NOMO-1 (cell line): ENCODE measurements at regions not wholly inside any gene's neighbourhood (a gene's known extent, or its start where the extent isn't known, plus 50 kb on each side); places are given as distances from the start of the nearest gene placed in this dataset.

Experiments
- DNase-seq, 2 experiments: peaks; one replicate each; lab custom pipeline; 2025; ENCODE audit not compliant: unreplicated experiment in 2 of 2; lab: John Stamatoyannopoulos, UW

DNA sequence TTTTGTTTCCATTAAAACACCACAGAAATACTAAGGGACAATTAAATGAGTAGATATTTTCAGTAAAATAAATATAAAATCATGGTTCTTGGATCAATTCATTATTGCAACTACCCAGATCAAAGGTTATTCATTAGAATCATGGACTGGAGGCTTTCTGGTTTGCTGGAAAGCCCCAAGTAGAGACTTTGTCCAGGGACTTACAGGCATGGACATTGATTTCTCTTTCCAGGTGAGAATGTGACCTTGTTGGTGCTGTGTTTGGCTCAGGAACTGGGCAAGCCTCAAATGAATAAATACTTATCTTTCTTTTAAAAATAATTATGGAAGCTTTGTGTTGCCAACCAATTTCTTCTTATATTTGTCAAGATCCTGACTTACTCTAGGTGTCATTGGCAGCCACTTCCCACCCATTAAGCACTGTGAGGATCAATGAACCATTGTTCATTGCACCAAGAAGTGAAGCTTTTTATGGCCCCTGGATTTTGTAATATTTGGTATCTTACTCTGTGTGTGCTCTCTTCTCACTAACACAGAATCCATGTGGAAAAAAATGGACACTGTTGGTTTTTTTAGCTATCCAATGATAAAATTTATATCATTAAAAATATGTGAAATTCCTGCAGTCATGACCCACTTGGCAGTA lies 205.8 kb upstream of the NRXN1 start:
- DNase-seq = no peak

GRCh38 chr2:51232027-51232426 lies 200.1 kb upstream of the NRXN1 start:
- no peak for DNase-seq

- DNase-seq = no peak
Measured at GRCh38 chr2:51231071-51231470, 199.1 kb upstream of the NRXN1 start.

DNA sequence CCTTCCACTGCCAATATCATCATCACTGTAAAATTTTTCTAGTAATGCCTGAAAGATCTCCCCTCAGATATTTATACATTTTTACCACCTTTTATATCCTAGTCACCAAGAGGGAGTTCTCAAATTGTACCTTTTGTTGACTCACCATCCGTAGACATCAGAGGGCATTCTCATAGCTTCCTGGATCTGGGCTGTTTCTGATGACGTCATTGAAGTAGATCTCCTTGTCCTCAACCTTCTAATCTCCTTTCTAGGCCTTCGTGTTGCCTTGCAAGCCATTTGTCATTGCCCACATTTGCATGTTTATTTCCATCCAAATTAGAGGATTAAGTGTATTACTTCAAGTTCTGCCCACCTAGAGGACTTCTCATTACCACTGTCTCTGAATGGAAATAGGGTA lies 193.4 kb upstream of the NRXN1 start:
- DNase-seq = no peak

- DNase-seq = no peak
Measured at GRCh38 chr2:51224790-51225189, 192.9 kb upstream of the NRXN1 start.

DNA sequence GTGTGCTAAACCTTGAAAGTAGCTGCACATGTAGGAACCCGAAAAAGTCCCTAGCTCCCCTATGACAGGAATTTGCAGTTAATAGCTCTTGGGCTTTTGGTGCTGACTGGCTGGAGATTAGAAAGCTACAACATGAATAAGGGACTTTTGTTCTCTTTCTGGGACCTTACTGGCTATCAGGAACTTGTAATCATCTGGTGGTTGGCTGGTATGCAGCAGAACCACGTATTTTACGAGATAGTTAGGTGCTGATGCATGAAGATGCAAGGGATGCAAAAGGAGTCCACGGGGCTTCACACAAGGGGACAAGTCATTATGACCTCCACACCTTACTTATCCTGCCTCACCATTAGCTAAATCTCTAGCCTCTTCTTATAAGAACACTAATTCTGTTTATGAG lies 190.2 kb upstream of the NRXN1 start:
- DNase-seq = no peak

DNA sequence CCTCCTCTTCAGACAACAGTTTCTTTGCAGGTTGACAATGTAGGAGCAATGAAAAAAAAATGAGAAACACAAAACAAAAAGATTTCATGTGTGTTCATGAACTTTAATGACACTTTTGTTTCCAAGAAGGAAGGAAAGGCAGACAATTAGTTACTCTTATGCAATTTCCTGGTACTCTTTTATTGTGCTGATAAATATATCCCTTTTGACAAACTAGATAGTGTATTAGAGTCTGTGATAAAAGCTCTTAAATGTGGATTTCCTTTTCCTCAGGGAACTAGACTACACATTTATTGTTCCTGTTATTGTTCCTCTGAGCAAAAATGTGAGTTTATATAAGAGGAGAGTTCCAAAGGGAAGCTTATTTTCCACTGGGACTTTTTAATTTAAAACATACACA lies 188.7 kb upstream of the NRXN1 start:
- no peak for DNase-seq

DNA sequence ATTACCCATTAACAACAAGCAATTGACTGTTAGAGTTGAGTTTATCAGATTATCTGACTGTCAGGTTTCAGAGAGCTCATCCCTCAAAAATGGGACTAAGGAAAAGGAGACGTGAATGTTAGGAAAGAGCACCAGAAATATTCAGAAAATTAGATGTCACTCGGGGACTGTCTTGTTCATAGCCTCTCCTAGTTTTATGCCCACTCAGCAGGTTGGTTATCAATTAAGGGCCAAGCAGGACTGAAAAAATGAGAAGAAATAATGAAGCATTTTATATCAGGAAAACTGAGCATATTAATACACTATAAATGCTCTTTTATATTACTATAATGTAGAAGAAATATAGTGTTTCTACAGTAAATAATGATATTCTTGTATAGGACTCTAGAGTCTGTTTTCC lies 188.1 kb upstream of the NRXN1 start:
- DNase-seq = no peak

DNA sequence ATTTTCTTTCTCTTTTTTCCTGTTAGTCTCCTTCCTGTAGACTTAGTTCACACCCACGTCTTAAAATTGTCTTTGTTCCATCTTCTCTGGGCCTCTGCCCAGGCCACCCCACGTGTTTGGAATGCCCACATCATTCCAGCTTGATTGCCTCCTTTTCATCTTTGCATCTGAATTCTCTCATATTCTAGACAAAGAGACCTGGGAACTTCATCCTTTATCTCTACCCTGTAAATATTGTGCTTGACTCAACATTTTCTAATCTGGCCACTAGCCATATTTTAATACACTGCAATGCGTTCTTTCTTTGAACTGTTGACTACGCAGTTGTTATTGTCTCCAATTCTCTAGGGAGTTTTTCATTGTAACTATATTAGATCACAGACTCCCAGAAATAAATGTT lies 187.5 kb upstream of the NRXN1 start:
- no peak for DNase-seq

GRCh38 chr2:51218047-51218446 lies 186.1 kb upstream of the NRXN1 start:
- DNase-seq = no peak

- DNase-seq = no peak
Measured at GRCh38 chr2:51213826-51214225, 181.9 kb upstream of the NRXN1 start.

DNA sequence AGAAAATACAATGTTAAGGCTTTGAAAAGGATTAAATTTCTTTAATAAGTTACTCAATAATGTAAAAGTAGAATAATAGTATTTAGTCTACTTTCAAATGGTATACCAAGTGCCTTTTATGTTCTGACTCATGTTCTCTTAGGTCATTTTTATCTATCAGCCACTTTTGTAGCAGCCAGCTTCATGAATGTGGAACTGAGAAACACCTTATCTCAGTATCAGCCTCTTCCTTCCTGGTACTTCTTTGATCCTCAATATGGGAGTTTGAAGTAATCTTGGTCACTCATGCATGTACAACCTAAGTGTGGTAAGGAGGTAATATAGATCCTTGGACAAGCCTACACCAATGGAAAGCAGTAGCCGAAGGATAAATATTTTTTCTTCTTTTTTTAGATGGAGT lies 180.4 kb upstream of the NRXN1 start:
- no peak for DNase-seq

DNA sequence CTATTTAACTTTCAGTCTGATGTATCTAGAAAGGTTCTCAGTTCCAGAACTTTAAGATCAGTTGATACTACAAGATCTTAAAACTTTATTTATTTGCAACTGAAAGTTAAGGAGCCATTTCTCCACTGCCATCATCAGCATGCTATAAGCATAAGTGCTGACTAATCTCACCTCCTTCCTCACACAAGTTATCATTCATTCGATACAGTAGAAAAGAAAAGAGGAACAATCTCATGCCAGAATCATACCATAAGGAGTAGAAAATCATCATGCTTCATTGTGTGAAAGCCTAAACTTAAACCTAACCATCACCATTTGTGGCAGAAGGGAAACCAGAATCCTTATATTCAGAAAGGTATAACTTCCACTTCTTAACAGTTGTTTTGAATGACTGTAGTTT lies 176.6 kb upstream of the NRXN1 start:
- no peak for DNase-seq

GRCh38 chr2:51201295-51201694 lies 169.4 kb upstream of the NRXN1 start:
- DNase-seq = no peak

GRCh38 chr2:51194656-51195055 lies 162.7 kb upstream of the NRXN1 start:
- no peak for DNase-seq

- no peak for DNase-seq
Measured at GRCh38 chr2:51170273-51170672, 138.3 kb upstream of the NRXN1 start.

DNA sequence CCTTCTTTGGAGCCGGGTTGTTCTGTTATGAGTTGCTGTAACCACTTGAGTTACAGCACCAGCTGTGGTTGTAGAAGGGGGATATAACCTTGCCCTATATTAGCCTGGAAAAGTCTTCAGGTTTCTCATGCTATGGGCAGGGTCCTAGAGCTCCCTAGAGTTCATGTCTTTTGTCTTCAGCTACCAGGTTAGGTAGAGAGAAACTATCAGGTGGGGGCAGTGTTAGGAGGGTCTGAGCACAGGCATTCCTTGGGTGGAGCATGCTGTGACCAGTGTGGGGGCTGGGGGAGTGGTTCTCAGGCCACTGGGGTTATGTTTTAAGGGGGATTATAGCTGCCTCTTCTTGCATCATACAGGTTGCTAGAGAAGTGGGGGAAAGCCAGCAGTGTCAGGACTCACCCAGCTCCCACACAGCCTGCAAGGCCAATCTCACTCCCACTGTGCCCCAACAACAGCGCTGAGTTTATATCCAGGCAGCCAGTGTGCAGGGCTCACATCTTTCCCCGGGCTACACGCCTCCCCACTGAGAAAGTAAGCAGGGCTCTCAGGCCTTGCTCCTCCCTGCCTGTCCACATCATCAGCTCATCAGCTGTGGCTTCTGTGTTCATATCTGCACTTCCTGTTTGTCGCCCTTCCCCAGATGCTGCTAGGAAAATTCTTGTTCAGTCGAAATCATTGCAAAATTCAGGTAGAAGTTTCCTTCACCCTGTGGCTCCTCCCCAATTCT lies 133.8 kb upstream of the NRXN1 start:
- no peak for DNase-seq

DNA sequence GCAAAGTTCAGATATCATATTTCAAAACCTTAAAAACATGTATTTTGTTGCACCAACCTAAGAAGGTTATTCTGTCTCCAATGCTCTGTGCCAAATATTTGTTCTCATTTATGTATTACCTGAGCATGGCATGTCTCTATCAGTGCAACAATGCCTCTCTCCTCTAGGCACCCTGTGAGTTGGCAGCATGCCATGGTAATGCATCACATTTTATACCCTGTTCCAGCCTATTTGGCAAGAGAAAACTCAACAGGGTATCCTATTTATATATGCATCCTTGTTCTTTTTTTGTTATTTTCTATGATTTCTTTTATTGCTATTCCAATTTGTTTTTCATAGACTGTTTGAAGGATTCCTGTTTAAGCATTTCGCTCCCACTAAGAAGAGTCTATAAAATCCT lies 126.3 kb upstream of the NRXN1 start:
- no peak for DNase-seq

- no peak for DNase-seq
Measured at GRCh38 chr2:51153236-51153635, 121.3 kb upstream of the NRXN1 start.

- no peak for DNase-seq
Measured at GRCh38 chr2:51151490-51152140, 119.7 kb upstream of the NRXN1 start.

- DNase-seq = no peak
Measured at GRCh38 chr2:51149725-51150124, 117.8 kb upstream of the NRXN1 start.

- no peak for DNase-seq
Measured at GRCh38 chr2:51145761-51146160, 113.8 kb upstream of the NRXN1 start.
